Neuronal stem cell (in vitro differentiated cells): ENCODE measurements at regions not wholly inside any gene's neighbourhood (a gene's known extent, or its start where the extent isn't known, plus 50 kb on each side); places are given as distances from the start of the nearest gene placed in this dataset.
A peak's percentile ranks its signal among the peaks of the same experiment; 100 is the strongest.

Experiments used
- DNase-seq: peaks from one replicate; pipeline ENCODE4 v3.0.0-alpha.2; 2013; ENCODE audit warnings: low spot score
- H2AFZ ChIP-seq: one replicate; pipeline ENCODE4 v1.6.1; 2013; ENCODE audit warnings: mild to moderate bottlenecking, low read length, inconsistent platforms
- H2AK5ac ChIP-seq: 2 replicates; pipeline ENCODE4 v1.6.1; 2013; ENCODE audit warnings: low read depth, mild to moderate bottlenecking, inconsistent platforms, low read length, moderate library complexity, mixed read lengths
- H2BK120ac ChIP-seq: 2 replicates; pipeline ENCODE4 v1.6.1; 2013; ENCODE audit warnings: low read depth, mild to moderate bottlenecking, inconsistent platforms, low read length, moderate library complexity, mixed read lengths
- H2BK12ac ChIP-seq: one replicate; pipeline ENCODE4 v1.6.1; 2013; ENCODE audit warnings: low read length, inconsistent platforms
- H2BK15ac ChIP-seq: 2 replicates; pipeline ENCODE4 v1.6.1; 2013; ENCODE audit warnings: mild to moderate bottlenecking, low read length, inconsistent platforms, mixed read lengths
- H2BK5ac ChIP-seq: one replicate; pipeline ENCODE4 v1.6.1; 2013; ENCODE audit warnings: inconsistent platforms, mild to moderate bottlenecking, low read length, moderate library complexity
- H3K14ac ChIP-seq: one replicate; pipeline ENCODE4 v1.6.1; 2013; ENCODE audit warnings: low read length, inconsistent platforms
- H3K18ac ChIP-seq: 2 replicates; pipeline ENCODE4 v1.6.1; 2013; ENCODE audit warnings: low read length, inconsistent platforms
- H3K23ac ChIP-seq: 2 replicates; pipeline ENCODE4 v1.6.1; 2013; ENCODE audit warnings: low read depth, mild to moderate bottlenecking, mixed read lengths, low read length, inconsistent platforms; ENCODE audit not compliant: poor library complexity
- H3K27ac ChIP-seq: replicated peaks from 3 replicates; pipeline ENCODE4 v1.5.1; 2013; ENCODE audit warnings: low read length, inconsistent platforms
- H3K27me3 ChIP-seq, 3 experiments: 2 replicates each; pipeline ENCODE4 v1.6.1; 2013; ENCODE audit warnings: low read length in 3 of 3, mild to moderate bottlenecking in 2 of 3, inconsistent platforms in 1 of 3, low read depth in 1 of 3, mixed read lengths in 1 of 3, moderate library complexity in 1 of 3; ENCODE audit not compliant: control insufficient read depth in 3 of 3, insufficient read depth in 3 of 3
- H3K36me3 ChIP-seq, 2 donors: replicated peaks in 1 of 2; 2 replicates each; pipeline ENCODE4 v1.6.1; 2013; ENCODE audit warnings: low read length in 2 of 2; ENCODE audit not compliant: control insufficient read depth in 2 of 2, insufficient read depth in 2 of 2
- H3K4ac ChIP-seq: 2 replicates; pipeline ENCODE4 v1.6.1; 2013; ENCODE audit warnings: inconsistent platforms, mild to moderate bottlenecking, low read length, moderate library complexity
- H3K4me1 ChIP-seq, 2 donors: 1 replicate in 1 of 2; 2 replicates in 1 of 2; pipeline ENCODE4 v1.6.1; 2013; ENCODE audit warnings: low read length in 2 of 2, low read depth in 1 of 2; ENCODE audit not compliant: control insufficient read depth in 2 of 2, insufficient read depth in 1 of 2
- H3K4me2 ChIP-seq: one replicate; pipeline ENCODE4 v1.6.1; 2013; ENCODE audit warnings: mild to moderate bottlenecking, low read length, inconsistent platforms; ENCODE audit not compliant: insufficient read depth, poor library complexity, severe bottlenecking
- H3K4me3 ChIP-seq, 2 donors: 2 replicates each; pipeline ENCODE4 v1.5.1; 2013; ENCODE audit warnings: low read length in 2 of 2, mild to moderate bottlenecking in 2 of 2, inconsistent platforms in 1 of 2, moderate library complexity in 1 of 2
- H3K79me1 ChIP-seq: one replicate; pipeline ENCODE4 v1.6.1; 2013; ENCODE audit warnings: low read depth, mild to moderate bottlenecking, inconsistent platforms, low read length, moderate library complexity
- H3K9ac ChIP-seq: one replicate; pipeline ENCODE4 v1.6.1; 2013; ENCODE audit warnings: mild to moderate bottlenecking, low read depth, low read length, inconsistent platforms; ENCODE audit not compliant: poor library complexity
- H3K9me3 ChIP-seq, 2 donors: replicated peaks in 1 of 2; 2 replicates each; pipeline versions ENCODE3 to v1.6.1; 2013; ENCODE audit warnings: low read length in 2 of 2, mild to moderate bottlenecking in 2 of 2, inconsistent platforms in 1 of 2, low read depth in 1 of 2, mixed read lengths in 1 of 2, moderate library complexity in 1 of 2; ENCODE audit not compliant: control insufficient read depth in 2 of 2, insufficient read depth in 1 of 2
- H4K8ac ChIP-seq: one replicate; pipeline ENCODE4 v1.6.1; 2013; ENCODE audit warnings: low read depth, mild to moderate bottlenecking, inconsistent platforms, low read length, moderate library complexity
- H4K91ac ChIP-seq: one replicate; pipeline ENCODE4 v1.6.1; 2013; ENCODE audit warnings: low read length, low read depth, mild to moderate bottlenecking, inconsistent platforms; ENCODE audit not compliant: poor library complexity
- WGBS, 2 donors: extraction: QIAGEN DNeasy Blood & Tissue Kit; methylation state at CpG; one replicate each; pipeline ENCODE4 v1.1.7; 2013; ENCODE audit warnings: missing lambda C conversion rate in 2 of 2, mixed read lengths in 1 of 2; ENCODE audit not compliant: insufficient read length in 2 of 2, insufficient replicate concordance in 1 of 2; ENCODE audit errors: extremely low coverage in 2 of 2; 5-methylcytosine and 5-hydroxymethylcytosine counted together

- H2AK5ac ChIP-seq = no peak overlapping the region
- no peak overlapping the region for H2BK12ac ChIP-seq
- H3K4ac ChIP-seq = no peak overlapping the region
- H3K9me3 ChIP-seq = peaks cover 8 to 13% of the 10 kb centered on the region in 2 donors
- no peaks in the 10 kb centered on the region for H3K27me3 ChIP-seq
- H3K18ac ChIP-seq = no peak overlapping the region
- no peak for DNase-seq
- H3K4me2 ChIP-seq = no peak overlapping the region
- H4K8ac ChIP-seq = no peak overlapping the region
- peak overlapping the region; percentile 47 for H3K23ac ChIP-seq
- no peak overlapping the region for H2BK5ac ChIP-seq
- H2AFZ ChIP-seq = peak overlapping the region; percentile 64
- peaks cover 20 to 21% of the 10 kb centered on the region in 2 donors for H3K4me1 ChIP-seq
- no peak overlapping the region for H3K14ac ChIP-seq
- no peak overlapping the region for H3K27ac ChIP-seq
- no peak overlapping the region for H2BK15ac ChIP-seq
- no peak overlapping the region for H3K9ac ChIP-seq
- no peaks in the 10 kb centered on the region for H3K36me3 ChIP-seq
- H3K79me1 ChIP-seq = no peaks in the 10 kb centered on the region
- peak overlapping the region; percentile 59 for H4K91ac ChIP-seq
- H2BK120ac ChIP-seq = no peak overlapping the region
- H3K4me3 ChIP-seq = no peak overlapping the region
- no CpG with 5 or more reads among the region's 6 CpGs for WGBS, 2 donors
Observed at GRCh38 chr14:101184572-101184971, 281.1 kb upstream of the RTL1 start.

- Histone ChIP-seq H3K9me3 (peaks cover 5 to 7% of the 10 kb centered on the region in 2 donors), H4K91ac (no peak overlapping the region), H2BK5ac (peak overlapping the region; percentile 49), H3K4me3 (no peak overlapping the region), H3K14ac (no peak overlapping the region), H3K4ac (no peak overlapping the region), H2AK5ac (peak overlapping the region; percentile 70), H4K8ac (no peak overlapping the region), H2BK12ac (no peak overlapping the region), H2AFZ (peak overlapping the region; percentile 42), H3K23ac (no peak overlapping the region), H3K9ac (no peak overlapping the region), H2BK15ac (peak overlapping the region; percentile 73), H3K27me3 (no peaks in the 10 kb centered on the region), H3K4me1 (peaks cover 20 to 23% of the 10 kb centered on the region in 2 donors), H3K27ac (no peak overlapping the region), H3K79me1 (no peaks in the 10 kb centered on the region), H2BK120ac (peak overlapping the region; percentile 26), H3K36me3 (no peaks in the 10 kb centered on the region), H3K4me2 (no peak overlapping the region), H3K18ac (peak overlapping the region; percentile 62)
- WGBS, 2 donors = no CpG with 5 or more reads among the region's 15 CpGs
- no peak for DNase-seq
Observed at GRCh38 chr14:101185073-101185835, 281.7 kb upstream of the RTL1 start.

GRCh38 chr14:101185946-101186345 is 282.4 kb upstream of the RTL1 start:
- no peak overlapping the region for H3K4me3 ChIP-seq
- no peak overlapping the region for H2BK15ac ChIP-seq
- H3K36me3 ChIP-seq = no peaks in the 10 kb centered on the region
- WGBS, 2 donors = no CpG with 5 or more reads among the region's 5 CpGs
- no peak overlapping the region for H2BK120ac ChIP-seq
- H4K8ac ChIP-seq = no peak overlapping the region
- H3K9ac ChIP-seq = no peak overlapping the region
- peaks cover 0 to 6% of the 10 kb centered on the region in 2 donors for H3K9me3 ChIP-seq
- no peak overlapping the region for H4K91ac ChIP-seq
- H2BK5ac ChIP-seq = no peak overlapping the region
- no peak overlapping the region for H3K23ac ChIP-seq
- no peak overlapping the region for H3K14ac ChIP-seq
- no peak overlapping the region for H3K27ac ChIP-seq
- H3K79me1 ChIP-seq = no peaks in the 10 kb centered on the region
- H3K18ac ChIP-seq = no peak overlapping the region
- no peak overlapping the region for H2BK12ac ChIP-seq
- DNase-seq = no peak
- H2AFZ ChIP-seq = no peak overlapping the region
- H2AK5ac ChIP-seq = no peak overlapping the region
- H3K4ac ChIP-seq = no peak overlapping the region
- no peak overlapping the region for H3K4me2 ChIP-seq
- H3K4me1 ChIP-seq = peaks cover 20 to 24% of the 10 kb centered on the region in 2 donors
- no peaks in the 10 kb centered on the region for H3K27me3 ChIP-seq

GRCh38 chr14:101186544-101186943 is 283.0 kb upstream of the RTL1 start:
- Histone ChIP-seq H2AK5ac (no peak overlapping the region), H3K4me3 (no peak overlapping the region), H2BK120ac (no peak overlapping the region), H3K79me1 (no peaks in the 10 kb centered on the region), H3K23ac (no peak overlapping the region), H3K9ac (no peak overlapping the region), H4K91ac (no peak overlapping the region), H3K4me2 (no peak overlapping the region), H2BK12ac (no peak overlapping the region), H3K14ac (no peak overlapping the region), H3K4me1 (peaks cover 20 to 26% of the 10 kb centered on the region in 2 donors), H3K18ac (no peak overlapping the region), H3K27me3 (no peaks in the 10 kb centered on the region), H3K9me3 (peaks cover 0 to 6% of the 10 kb centered on the region in 2 donors), H4K8ac (no peak overlapping the region), H2AFZ (peak overlapping the region; percentile 12), H3K4ac (no peak overlapping the region), H2BK15ac (no peak overlapping the region), H3K36me3 (no peaks in the 10 kb centered on the region), H2BK5ac (no peak overlapping the region), H3K27ac (no peak overlapping the region)
- WGBS, 2 donors = no CpG with 5 or more reads among the region's 8 CpGs
- DNase-seq = no peak
